ENCODE measurements at regions not wholly inside any gene's neighbourhood (a gene's known extent, or its start where the extent isn't known, plus 50 kb on each side); places are given as distances from the start of the nearest gene placed in this dataset.

- Mint-ChIP-seq H3K4me1 (ENCODE audit: low read depth, unreplicated experiment) (peaks cover 4% of the 10 kb centered on the region), H3K36me3 (ENCODE audit: unreplicated experiment) (no peaks in the 10 kb centered on the region), H3K27ac (ENCODE audit: unreplicated experiment) (no peak overlapping the region), H3K9me3 (ENCODE audit: unreplicated experiment) (no peaks in the 10 kb centered on the region), H3K27me3 (ENCODE audit: unreplicated experiment) (no peaks in the 10 kb centered on the region), H3K4me3 (ENCODE audit: unreplicated experiment) (no peak overlapping the region)
- no peak for TF ChIP-seq CTCF (IDR thresholded peaks at IDR 0.05; ENCODE audit: partially characterized antibody, unreplicated experiment)
- DNase-seq, result no peak
These were observed 251.7 kb upstream of the IRS2 start for GRCh38 chr13:110037925-110038573.

GRCh38 chr13:110036060-110036459 is 249.7 kb upstream of the IRS2 start:
- H3K9me3 Mint-ChIP-seq (ENCODE audit: unreplicated experiment), result no peaks in the 10 kb centered on the region
- H3K27ac Mint-ChIP-seq (ENCODE audit: unreplicated experiment), result no peak overlapping the region
- TF ChIP-seq CTCF (IDR thresholded peaks at IDR 0.05; ENCODE audit: partially characterized antibody, unreplicated experiment), result no peak
- H3K4me1 Mint-ChIP-seq (ENCODE audit: low read depth, unreplicated experiment), result peaks cover 4% of the 10 kb centered on the region
- H3K36me3 Mint-ChIP-seq (ENCODE audit: unreplicated experiment), result no peaks in the 10 kb centered on the region
- no peak for DNase-seq
- no peaks in the 10 kb centered on the region for H3K27me3 Mint-ChIP-seq (ENCODE audit: unreplicated experiment)
- no peak overlapping the region for H3K4me3 Mint-ChIP-seq (ENCODE audit: unreplicated experiment)

GRCh38 chr13:110034031-110034549 is 247.7 kb upstream of the IRS2 start:
- Mint-ChIP-seq H3K27me3 (ENCODE audit: unreplicated experiment) (peaks cover 2% of the 10 kb centered on the region), H3K4me1 (ENCODE audit: low read depth, unreplicated experiment) (peaks cover 4% of the 10 kb centered on the region), H3K9me3 (ENCODE audit: unreplicated experiment) (no peaks in the 10 kb centered on the region), H3K4me3 (ENCODE audit: unreplicated experiment) (no peak overlapping the region), H3K36me3 (ENCODE audit: unreplicated experiment) (no peaks in the 10 kb centered on the region), H3K27ac (ENCODE audit: unreplicated experiment) (no peak overlapping the region)
- no peak for DNase-seq
- no peak for TF ChIP-seq CTCF (IDR thresholded peaks at IDR 0.05; ENCODE audit: partially characterized antibody, unreplicated experiment)

- no peaks in the 10 kb centered on the region for H3K36me3 Mint-ChIP-seq (ENCODE audit: unreplicated experiment)
These were observed 246.6 kb upstream of the IRS2 start for GRCh38 chr13:110032969-110033368.

More at GRCh38 chr13:110032969-110033368, 246.6 kb upstream of the IRS2 start:
- peaks cover 2% of the 10 kb centered on the region for H3K27me3 Mint-ChIP-seq (ENCODE audit: unreplicated experiment)
- no peak for DNase-seq
- H3K4me1 Mint-ChIP-seq (ENCODE audit: low read depth, unreplicated experiment), result peaks cover 4% of the 10 kb centered on the region
- no peak overlapping the region for H3K27ac Mint-ChIP-seq (ENCODE audit: unreplicated experiment)
- H3K4me3 Mint-ChIP-seq (ENCODE audit: unreplicated experiment), result no peak overlapping the region
- H3K9me3 Mint-ChIP-seq (ENCODE audit: unreplicated experiment), result no peaks in the 10 kb centered on the region
- TF ChIP-seq CTCF (IDR thresholded peaks at IDR 0.05; ENCODE audit: partially characterized antibody, unreplicated experiment), result no peak

Measured in glutamatergic neuron (in vitro differentiated cells).